LNCaP clone FGC (cell line): ENCODE measurements at regions not wholly inside any gene's neighbourhood (a gene's known extent, or its start where the extent isn't known, plus 50 kb on each side); places are given as distances from the start of the nearest gene placed in this dataset.
A peak's percentile ranks its signal among the peaks of the same experiment; 100 is the strongest.

ENCODE experiments used
- DNase-seq: peaks from one replicate; pipeline ENCODE4 v3.0.0-alpha.2; 2011; ENCODE audit warnings: low read depth
- H3K4me3 ChIP-seq: 2 replicates; pipeline ENCODE4 v1.5.1; 2011; ENCODE audit warnings: mild to moderate bottlenecking, low read depth, low read length, control low read depth
- CTCF ChIP-seq: IDR thresholded peaks from 2 replicates; pipeline ENCODE4 v1.5.1; 2012; ENCODE audit warnings: mild to moderate bottlenecking; ENCODE audit not compliant: control insufficient read depth, insufficient read depth; ENCODE audit errors: extremely low read depth

GRCh38 chr18:41216341-41217003 is 738.6 kb upstream of the PIK3C3 start:
- H3K4me3 ChIP-seq = no peak overlapping the region
- DNase-seq = no peak
- TF ChIP-seq CTCF = no peak

- no peak for DNase-seq
- no peak overlapping the region for H3K4me3 ChIP-seq
- no peak for TF ChIP-seq CTCF
Observed at GRCh38 chr18:41207706-41208105, 747.3 kb upstream of the PIK3C3 start.

- no peak overlapping the region for H3K4me3 ChIP-seq
- no peak for DNase-seq
- TF ChIP-seq CTCF = no peak
Observed at GRCh38 chr18:41206341-41206830, 748.6 kb upstream of the PIK3C3 start.

GRCh38 chr18:41199212-41199611 is 755.8 kb upstream of the PIK3C3 start:
- no peak overlapping the region for H3K4me3 ChIP-seq
- DNase-seq = no peak
- no peak for TF ChIP-seq CTCF

- no peak overlapping the region for H3K4me3 ChIP-seq
- TF ChIP-seq CTCF = no peak
- DNase-seq = no peak
Observed at GRCh38 chr18:41197967-41198366, 757.1 kb upstream of the PIK3C3 start.

GRCh38 chr18:41170346-41170745 is 784.7 kb upstream of the PIK3C3 start:
- H3K4me3 ChIP-seq = no peak overlapping the region
- TF ChIP-seq CTCF = no peak
- peak; percentile 67 for DNase-seq

GRCh38 chr18:41165625-41166024 is 789.4 kb upstream of the PIK3C3 start:
- no peak for DNase-seq
- no peak for TF ChIP-seq CTCF
- no peak overlapping the region for H3K4me3 ChIP-seq
